Esophagus muscularis mucosa (tissue), 4 donors: ENCODE measurements at regions not wholly inside any gene's neighbourhood (a gene's known extent, or its start where the extent isn't known, plus 50 kb on each side); places are given as distances from the start of the nearest gene placed in this dataset.

Experiments used
- EP300 ChIP-seq: sonication (generic); formaldehyde crosslinking; IDR thresholded peaks from one replicate; pipeline ENCODE4 v1.6.1; 2017; ENCODE audit warnings: antibody characterized with exemption
- POLR2A ChIP-seq: fragments of 450-650 bp; IDR thresholded peaks from one replicate; pipeline ENCODE4 v1.6.1; 2017; ENCODE audit warnings: antibody characterized with exemption, moderate library complexity, mild to moderate bottlenecking, low read depth
- TF ChIP-seq, protein P1 (sequence below), 3 experiments: fragments of 200-600 bp in 2 of 3; fragments of 450-650 bp in 1 of 3; sonication (generic) in 2 of 3; IDR thresholded peaks; one replicate each; pipeline ENCODE4 v1.5.1; 2017 to 2019; ENCODE audit warnings: antibody characterized with exemption in 3 of 3, mild to moderate bottlenecking in 2 of 3, moderate library complexity in 1 of 3

DNA sequence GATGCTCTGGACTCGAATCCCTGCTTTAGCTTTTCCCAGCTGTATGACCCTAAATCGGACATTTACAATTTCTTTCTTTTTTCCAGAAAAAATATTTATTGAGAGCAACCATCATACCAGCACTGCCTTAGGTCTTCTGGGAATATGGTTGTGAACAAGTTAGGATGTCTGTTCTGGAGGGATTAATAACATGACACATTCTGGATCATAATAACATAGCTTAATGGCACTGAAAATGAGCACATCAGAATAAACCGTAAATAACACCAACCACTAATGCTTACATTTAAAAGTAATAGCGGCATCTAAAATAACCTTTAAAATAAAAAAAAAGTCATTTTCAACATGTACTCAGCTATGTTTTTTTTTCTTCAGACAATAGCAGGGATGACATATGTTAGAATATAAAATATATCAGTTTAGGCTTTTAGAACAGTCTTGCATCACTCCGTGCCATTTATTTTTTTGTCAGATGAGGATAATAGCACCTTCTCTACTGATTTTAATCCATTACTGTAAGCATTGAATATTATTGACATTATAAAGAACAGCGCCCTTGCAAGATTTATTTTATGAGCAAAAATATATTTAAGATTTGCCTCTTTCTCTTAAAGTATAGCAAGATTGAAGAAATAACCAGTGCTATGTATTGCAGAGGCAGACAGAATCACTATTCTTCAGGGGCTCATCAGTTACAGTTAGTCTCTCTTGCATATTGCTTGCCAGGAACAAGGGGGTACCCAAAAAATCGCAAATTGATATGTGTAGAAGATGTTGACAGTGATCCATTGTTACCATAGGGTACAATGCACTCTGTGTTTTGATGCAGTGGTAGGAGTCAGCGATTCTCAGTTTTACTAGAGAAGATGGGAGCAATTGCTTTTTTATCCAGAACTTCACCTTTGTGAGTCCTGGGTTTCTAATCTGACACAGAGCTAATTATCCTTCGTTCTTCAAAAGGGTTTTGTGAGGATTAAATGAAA lies 168.4 kb upstream of the NR3C1 start:
- no peak for TF ChIP-seq POLR2A
- TF ChIP-seq, protein P1, sequence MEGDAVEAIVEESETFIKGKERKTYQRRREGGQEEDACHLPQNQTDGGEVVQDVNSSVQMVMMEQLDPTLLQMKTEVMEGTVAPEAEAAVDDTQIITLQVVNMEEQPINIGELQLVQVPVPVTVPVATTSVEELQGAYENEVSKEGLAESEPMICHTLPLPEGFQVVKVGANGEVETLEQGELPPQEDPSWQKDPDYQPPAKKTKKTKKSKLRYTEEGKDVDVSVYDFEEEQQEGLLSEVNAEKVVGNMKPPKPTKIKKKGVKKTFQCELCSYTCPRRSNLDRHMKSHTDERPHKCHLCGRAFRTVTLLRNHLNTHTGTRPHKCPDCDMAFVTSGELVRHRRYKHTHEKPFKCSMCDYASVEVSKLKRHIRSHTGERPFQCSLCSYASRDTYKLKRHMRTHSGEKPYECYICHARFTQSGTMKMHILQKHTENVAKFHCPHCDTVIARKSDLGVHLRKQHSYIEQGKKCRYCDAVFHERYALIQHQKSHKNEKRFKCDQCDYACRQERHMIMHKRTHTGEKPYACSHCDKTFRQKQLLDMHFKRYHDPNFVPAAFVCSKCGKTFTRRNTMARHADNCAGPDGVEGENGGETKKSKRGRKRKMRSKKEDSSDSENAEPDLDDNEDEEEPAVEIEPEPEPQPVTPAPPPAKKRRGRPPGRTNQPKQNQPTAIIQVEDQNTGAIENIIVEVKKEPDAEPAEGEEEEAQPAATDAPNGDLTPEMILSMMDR (IDR thresholded peaks at IDR 0.05): no peak
- TF ChIP-seq EP300: no peak
